Keratinocyte (primary cell): ENCODE measurements at regions not wholly inside any gene's neighbourhood (a gene's known extent, or its start where the extent isn't known, plus 50 kb on each side); places are given as distances from the start of the nearest gene placed in this dataset.

Experiments used
- DNase-seq: peaks from one replicate; pipeline ENCODE4 v3.0.0-alpha.2; 2011; ENCODE audit warnings: low read depth, missing footprints, low spot score
- FAIRE-seq: peaks from 2 replicates; lab custom pipeline; 2011; peaks lifted over from hg19 to GRCh38; lab: Jason Lieb, UNC
- H2AFZ ChIP-seq: 2 replicates; pipeline ENCODE4 v1.6.0; 2012; ENCODE audit warnings: low read length, control low read depth, inconsistent platforms; ENCODE audit not compliant: control insufficient read depth
- H3K27ac ChIP-seq: 2 replicates; pipeline ENCODE4 v1.5.1; 2011; ENCODE audit warnings: low read length; ENCODE audit not compliant: control insufficient read depth, insufficient read depth
- H3K27me3 ChIP-seq: 3 replicates; pipeline ENCODE4 v1.6.0; 2011; ENCODE audit warnings: low read length; ENCODE audit not compliant: control insufficient read depth, insufficient read depth; ENCODE audit errors: extremely low read depth
- H3K36me3 ChIP-seq, 2 experiments: 2 replicates in 1 of 2; 3 replicates in 1 of 2; pipeline ENCODE4 v1.5.1; 2011; ENCODE audit warnings: low read length in 2 of 2, mild to moderate bottlenecking in 1 of 2; ENCODE audit not compliant: control insufficient read depth in 2 of 2, insufficient read depth in 2 of 2; ENCODE audit errors: extremely low read depth in 1 of 2
- H3K4me1 ChIP-seq: 3 replicates; pipeline ENCODE4 v1.5.1; 2011; ENCODE audit warnings: low read length; ENCODE audit not compliant: control insufficient read depth, insufficient read depth; ENCODE audit errors: extremely low read depth
- H3K4me2 ChIP-seq: 3 replicates; pipeline ENCODE4 v1.6.0; 2011; ENCODE audit warnings: low read depth, low read length; ENCODE audit not compliant: control insufficient read depth, insufficient read depth; ENCODE audit errors: extremely low read depth
- H3K4me3 ChIP-seq, 3 experiments: fragments of 200-600 bp in 1 of 3; sonication (generic) in 1 of 3; 2 replicates in 2 of 3; 3 replicates in 1 of 3; pipeline ENCODE4 v1.5.1; 2011 to 2016; ENCODE audit warnings: low read length in 3 of 3, mild to moderate bottlenecking in 3 of 3, control low read depth in 2 of 3, inconsistent platforms in 1 of 3, low read depth in 1 of 3, mixed read lengths in 1 of 3, mixed run types in 1 of 3, moderate library complexity in 1 of 3; ENCODE audit not compliant: control insufficient read depth in 2 of 3, insufficient read depth in 2 of 3; ENCODE audit errors: extremely low read depth in 1 of 3
- H3K79me2 ChIP-seq: 2 replicates; pipeline ENCODE4 v1.6.0; 2012; ENCODE audit warnings: low read length; ENCODE audit not compliant: control insufficient read depth, insufficient read depth
- H3K9ac ChIP-seq: 3 replicates; pipeline ENCODE4 v1.6.0; 2011; ENCODE audit warnings: low read length; ENCODE audit not compliant: control insufficient read depth, insufficient read depth; ENCODE audit errors: extremely low read depth
- H3K9me1 ChIP-seq: 3 replicates; pipeline ENCODE4 v1.6.0; 2011; ENCODE audit warnings: low read length; ENCODE audit not compliant: control insufficient read depth, insufficient read depth; ENCODE audit errors: extremely low read depth
- H3K9me3 ChIP-seq: 2 replicates; pipeline ENCODE4 v1.5.1; 2012; ENCODE audit warnings: low read depth, low read length; ENCODE audit not compliant: control insufficient read depth
- H4K20me1 ChIP-seq: 3 replicates; pipeline ENCODE4 v1.6.0; 2011; ENCODE audit warnings: low read length; ENCODE audit not compliant: control insufficient read depth, insufficient read depth; ENCODE audit errors: extremely low read depth
- EZH2 ChIP-seq: IDR thresholded peaks from one replicate; pipeline ENCODE4 v1.6.1; 2012; ENCODE audit warnings: inconsistent platforms, mild to moderate bottlenecking, low read length, moderate library complexity
- dilution Hi-C: fragments of 300-500 bp; cut with MboI; formaldehyde crosslinking; loops from one replicate; pipeline ENCODE4 v1.7.0; 2020; ENCODE audit warnings: low sequenced_read_pairs; ENCODE audit not compliant: extremely low pct_ligation_motif_present
- TF ChIP-seq, protein P1 (sequence below), 3 experiments: IDR thresholded peaks in 1 of 3; conservative IDR thresholded peaks in 1 of 3; optimal IDR thresholded peaks in 1 of 3; 2 replicates in 2 of 3; 3 replicates in 1 of 3; pipeline versions ENCODE3 to v1.5.1; 2011; ENCODE audit warnings: low read length in 3 of 3, mild to moderate bottlenecking in 3 of 3, moderate library complexity in 2 of 3, control low read depth in 1 of 3, inconsistent platforms in 1 of 3; ENCODE audit not compliant: insufficient read depth in 2 of 3; ENCODE audit errors: extremely low read depth in 1 of 3

- Histone ChIP-seq H3K9me3 (no peaks in the 10 kb centered on the region), H2AFZ (no peak overlapping the region), H3K4me2 (no peak overlapping the region), H3K9me1 (no peaks in the 10 kb centered on the region), H3K4me1 (peaks cover 10% of the 10 kb centered on the region), H3K36me3 (no peaks in the 10 kb centered on the region), H3K79me2 (no peaks in the 10 kb centered on the region), H3K4me3 (no peak overlapping the region), H3K27me3 (no peaks in the 10 kb centered on the region), H3K27ac (no peak overlapping the region), H4K20me1 (no peaks in the 10 kb centered on the region), H3K9ac (no peak overlapping the region)
- no peak for TF ChIP-seq EZH2
- TF ChIP-seq, protein P1, sequence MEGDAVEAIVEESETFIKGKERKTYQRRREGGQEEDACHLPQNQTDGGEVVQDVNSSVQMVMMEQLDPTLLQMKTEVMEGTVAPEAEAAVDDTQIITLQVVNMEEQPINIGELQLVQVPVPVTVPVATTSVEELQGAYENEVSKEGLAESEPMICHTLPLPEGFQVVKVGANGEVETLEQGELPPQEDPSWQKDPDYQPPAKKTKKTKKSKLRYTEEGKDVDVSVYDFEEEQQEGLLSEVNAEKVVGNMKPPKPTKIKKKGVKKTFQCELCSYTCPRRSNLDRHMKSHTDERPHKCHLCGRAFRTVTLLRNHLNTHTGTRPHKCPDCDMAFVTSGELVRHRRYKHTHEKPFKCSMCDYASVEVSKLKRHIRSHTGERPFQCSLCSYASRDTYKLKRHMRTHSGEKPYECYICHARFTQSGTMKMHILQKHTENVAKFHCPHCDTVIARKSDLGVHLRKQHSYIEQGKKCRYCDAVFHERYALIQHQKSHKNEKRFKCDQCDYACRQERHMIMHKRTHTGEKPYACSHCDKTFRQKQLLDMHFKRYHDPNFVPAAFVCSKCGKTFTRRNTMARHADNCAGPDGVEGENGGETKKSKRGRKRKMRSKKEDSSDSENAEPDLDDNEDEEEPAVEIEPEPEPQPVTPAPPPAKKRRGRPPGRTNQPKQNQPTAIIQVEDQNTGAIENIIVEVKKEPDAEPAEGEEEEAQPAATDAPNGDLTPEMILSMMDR (optimal IDR thresholded peaks at IDR 0.05 in 1 of 3, IDR thresholded peaks at IDR 0.05 in 1 of 3, conservative IDR thresholded peaks at IDR 0.05 in 1 of 3; ENCODE audit: extremely low read depth in 1 of 3, insufficient read depth in 2 of 3, low read length in 3 of 3), result peak in 1 of 3 experiments; percentile 18
- FAIRE-seq, result no peak
- no peak for DNase-seq
- dilution Hi-C loops, result no loop called here
These were observed 696.7 kb downstream of the DHX35 start for GRCh38 chr20:39658662-39659409.

DNA sequence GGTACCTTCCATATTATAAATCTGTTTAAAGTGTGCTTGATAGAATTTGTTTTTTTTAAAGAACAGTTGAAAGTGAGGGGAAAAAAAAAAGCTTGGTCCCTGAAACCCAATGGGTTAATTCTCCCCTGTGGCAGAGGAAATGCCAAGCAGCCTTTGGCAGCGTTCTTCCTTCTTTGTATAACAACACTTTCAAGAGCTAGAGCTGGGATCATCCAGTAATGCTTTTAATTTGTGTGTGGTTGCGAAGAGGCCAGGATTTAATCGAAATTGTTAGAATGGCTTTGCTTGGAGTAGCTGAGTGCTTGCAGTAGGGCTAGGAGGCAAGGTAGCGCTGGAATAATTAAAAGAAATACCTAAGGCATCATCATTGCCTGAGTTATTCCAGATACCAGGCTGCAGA is 692.0 kb downstream of the DHX35 start:
- Histone ChIP-seq H3K9me3 (no peaks in the 10 kb centered on the region), H3K9ac (no peak overlapping the region), H3K9me1 (no peaks in the 10 kb centered on the region), H3K27ac (no peak overlapping the region), H3K4me3 (no peak overlapping the region), H3K36me3 (no peaks in the 10 kb centered on the region), H3K4me2 (no peak overlapping the region), H3K27me3 (no peaks in the 10 kb centered on the region), H3K79me2 (no peaks in the 10 kb centered on the region), H2AFZ (no peak overlapping the region), H3K4me1 (no peaks in the 10 kb centered on the region), H4K20me1 (no peaks in the 10 kb centered on the region)
- no peak for DNase-seq
- dilution Hi-C loops, result no loop called here
- TF ChIP-seq, protein P1 (optimal IDR thresholded peaks at IDR 0.05 in 1 of 3, IDR thresholded peaks at IDR 0.05 in 1 of 3, conservative IDR thresholded peaks at IDR 0.05 in 1 of 3; ENCODE audit: extremely low read depth in 1 of 3, insufficient read depth in 2 of 3, low read length in 3 of 3), result no peak
- TF ChIP-seq EZH2, result no peak
- FAIRE-seq, result no peak
